ENCODE measurements at regions not wholly inside any gene's neighbourhood (a gene's known extent, or its start where the extent isn't known, plus 50 kb on each side); places are given as distances from the start of the nearest gene placed in this dataset.

DNA sequence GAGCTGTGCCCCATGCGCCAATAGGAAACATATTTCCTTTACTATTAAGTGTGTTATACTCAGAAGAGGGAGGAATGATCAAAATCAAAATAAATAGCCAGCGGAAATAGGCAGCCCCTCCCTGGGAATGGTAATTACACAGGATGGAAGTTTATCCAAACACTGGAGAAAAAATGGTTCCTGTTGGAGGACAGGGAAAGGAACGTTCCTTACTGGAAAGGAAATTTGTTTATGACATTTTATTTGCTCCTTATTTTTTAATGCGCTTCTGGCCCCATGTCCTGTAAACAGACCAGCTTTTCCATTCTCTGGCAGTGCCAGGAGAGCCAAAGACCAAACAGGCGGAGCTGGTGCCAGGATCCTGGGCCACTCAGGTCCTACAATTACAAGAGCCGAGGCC is 273.7 kb downstream of the SOX9 start:
- DNase-seq, result no peak

DNA sequence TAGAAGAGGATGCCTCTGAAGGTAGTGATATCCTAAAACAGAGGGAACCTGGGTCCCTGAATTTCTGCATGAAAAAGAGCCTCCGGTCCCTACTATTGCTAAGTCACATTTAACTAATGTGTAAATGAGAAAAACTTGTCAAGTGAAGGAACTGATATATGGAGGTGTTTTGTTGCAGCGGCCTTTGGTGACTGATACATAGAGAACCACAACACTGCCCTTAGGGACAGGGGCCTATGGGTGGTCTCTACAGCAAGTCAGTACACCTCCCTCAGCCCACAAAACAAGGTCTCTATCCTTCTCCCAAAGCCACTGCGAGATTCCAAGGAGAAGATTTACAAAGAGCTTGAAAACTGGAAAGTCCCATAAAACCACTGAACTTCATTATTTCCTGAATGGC is 275.3 kb downstream of the SOX9 start:
- DNase-seq, result no peak

DNA sequence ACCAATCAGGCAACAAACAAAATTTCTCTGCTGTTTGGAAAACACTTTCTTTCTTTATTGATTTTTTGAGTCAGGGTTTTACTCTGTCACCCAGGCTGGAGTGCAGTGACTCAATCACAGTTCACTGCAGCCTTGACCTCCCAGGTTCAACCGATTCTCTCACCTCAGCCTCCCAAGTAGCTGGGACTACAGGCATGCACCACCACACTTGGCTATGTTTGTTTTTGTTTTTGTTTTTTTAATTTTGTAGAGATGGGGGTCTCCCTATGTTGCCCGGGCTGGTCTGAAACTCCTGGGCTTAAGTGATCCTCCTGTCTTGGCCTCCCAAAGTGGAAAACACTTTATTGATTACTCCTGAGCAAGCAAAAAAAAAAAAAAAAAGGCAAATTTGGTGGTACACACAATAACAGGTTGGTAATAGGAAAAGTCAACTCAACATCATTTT is 276.4 kb downstream of the SOX9 start:
- DNase-seq, result no peak

DNA sequence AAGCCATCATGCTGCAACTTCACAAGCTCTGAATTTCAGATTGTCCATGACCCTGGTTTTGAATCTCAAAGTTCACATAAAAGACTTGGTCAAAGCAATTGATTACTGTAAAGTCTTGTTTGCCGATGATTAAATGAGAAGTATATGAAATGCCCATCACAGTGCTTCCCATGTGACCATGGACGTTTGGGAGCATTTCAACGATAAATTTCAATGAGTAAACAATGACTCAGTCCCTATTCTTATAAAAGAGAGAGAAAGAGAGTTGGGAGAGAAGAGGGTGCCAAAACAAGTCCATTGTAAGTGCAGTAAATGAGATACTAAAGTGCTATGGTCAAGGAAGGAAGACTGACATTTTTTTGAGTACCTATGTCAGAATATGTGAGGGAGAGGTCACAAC is 276.9 kb downstream of the SOX9 start:
- peak; percentile 49 for DNase-seq

DNA sequence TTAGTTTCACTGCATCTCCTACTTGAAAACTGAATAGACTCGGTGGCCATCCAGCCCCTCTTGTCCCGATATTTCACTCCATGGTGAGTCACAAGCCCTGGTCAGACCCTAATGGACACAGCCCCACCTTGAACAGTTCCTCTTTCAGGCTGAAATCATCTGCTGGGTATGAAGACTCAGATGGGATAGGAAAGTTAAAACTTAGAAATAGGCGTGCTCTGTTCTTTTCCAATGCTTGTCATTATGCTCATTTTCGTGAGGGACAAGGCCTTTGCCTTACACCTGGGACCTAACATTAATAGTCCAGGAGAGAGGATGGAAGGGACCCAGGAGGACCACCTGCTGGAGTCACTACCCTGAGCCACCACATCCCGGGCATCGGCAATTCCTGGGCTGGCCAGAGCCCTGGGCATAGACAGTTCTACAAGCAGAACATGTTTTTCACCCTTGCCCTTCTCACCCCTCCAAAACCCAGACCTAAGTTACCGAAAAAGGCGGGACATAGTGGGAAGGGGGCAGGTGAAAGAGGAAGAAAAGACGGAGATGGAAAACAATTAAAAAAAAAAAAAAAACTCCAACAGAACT is 278.3 kb downstream of the SOX9 start:
- no peak for DNase-seq

DNA sequence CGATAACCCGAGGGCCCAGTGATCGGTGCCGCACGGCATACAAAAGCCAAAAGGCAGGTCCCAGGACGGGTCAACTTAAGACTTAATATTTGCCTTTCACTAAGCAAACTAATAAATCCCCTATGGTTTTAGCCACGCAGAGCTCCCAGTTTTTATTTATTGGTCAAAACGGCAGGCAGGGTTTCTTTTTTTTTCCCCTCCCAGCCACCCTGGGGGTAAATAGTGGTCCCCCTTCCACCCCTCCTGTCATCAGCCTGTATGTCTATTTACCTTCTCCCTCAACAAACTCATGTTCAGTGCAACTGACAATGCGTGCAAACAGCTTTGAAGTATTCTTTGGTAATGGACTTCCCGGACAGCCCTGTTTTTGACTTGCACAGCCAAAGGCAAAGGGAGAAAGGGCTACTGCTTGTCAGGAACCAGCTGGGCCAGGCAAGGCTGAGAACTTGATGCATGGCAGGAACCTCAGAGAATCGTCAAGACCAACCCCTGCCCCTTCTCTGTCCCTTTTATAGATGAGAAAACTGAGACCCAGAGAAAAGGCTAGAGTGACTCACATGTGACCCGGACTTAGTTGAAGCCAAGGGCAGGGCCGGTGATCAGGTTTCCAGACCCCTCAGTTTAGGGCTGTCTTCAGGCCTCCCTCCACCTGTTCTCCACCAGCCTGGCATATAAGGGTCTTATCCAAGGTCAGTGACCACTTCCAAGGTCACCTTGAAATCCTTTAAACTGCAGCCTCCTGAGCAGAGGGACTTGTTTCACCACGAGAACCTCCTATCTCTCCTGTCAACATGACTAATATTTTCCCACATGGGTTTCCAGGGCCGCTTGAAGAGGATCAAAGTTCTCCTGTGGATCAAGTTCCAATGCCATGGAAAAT is 279.0 kb downstream of the SOX9 start:
- no peak for DNase-seq

DNA sequence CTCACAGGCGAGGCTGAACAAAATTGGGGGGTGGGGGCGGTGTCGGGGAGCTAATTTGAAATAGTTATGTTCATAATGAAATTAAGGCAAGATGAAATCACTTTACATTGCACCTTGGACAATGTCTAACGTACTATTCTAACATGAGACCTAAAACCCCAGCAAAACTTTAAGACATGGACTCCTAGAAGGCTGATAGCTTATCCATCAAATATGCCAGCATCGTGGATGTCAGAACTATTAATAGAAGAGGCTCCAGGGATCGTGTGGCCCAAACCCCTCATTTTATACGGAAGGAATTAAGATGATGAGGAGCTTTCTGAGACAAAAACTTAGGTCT is 279.6 kb downstream of the SOX9 start:
- no peak for DNase-seq

DNA sequence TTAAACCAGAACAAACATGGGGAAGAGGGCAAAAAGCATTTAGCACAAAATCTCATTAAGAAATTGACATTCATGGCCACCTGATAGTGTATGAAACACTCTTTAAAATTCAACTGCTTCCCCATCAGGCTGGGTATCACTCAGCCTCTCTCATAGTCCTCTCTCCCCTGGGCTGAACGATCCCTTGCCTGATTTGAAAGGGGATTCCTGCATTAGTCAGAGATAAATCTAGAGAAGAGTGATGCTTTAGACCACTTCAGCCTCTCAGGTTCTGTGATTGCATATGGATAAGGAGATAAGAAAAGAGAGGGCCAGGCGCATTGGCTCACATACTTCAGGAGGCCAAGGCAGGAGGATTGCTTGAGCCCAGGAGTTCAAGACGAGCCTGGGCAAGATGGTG is 280.0 kb downstream of the SOX9 start:
- DNase-seq, result no peak

DNA sequence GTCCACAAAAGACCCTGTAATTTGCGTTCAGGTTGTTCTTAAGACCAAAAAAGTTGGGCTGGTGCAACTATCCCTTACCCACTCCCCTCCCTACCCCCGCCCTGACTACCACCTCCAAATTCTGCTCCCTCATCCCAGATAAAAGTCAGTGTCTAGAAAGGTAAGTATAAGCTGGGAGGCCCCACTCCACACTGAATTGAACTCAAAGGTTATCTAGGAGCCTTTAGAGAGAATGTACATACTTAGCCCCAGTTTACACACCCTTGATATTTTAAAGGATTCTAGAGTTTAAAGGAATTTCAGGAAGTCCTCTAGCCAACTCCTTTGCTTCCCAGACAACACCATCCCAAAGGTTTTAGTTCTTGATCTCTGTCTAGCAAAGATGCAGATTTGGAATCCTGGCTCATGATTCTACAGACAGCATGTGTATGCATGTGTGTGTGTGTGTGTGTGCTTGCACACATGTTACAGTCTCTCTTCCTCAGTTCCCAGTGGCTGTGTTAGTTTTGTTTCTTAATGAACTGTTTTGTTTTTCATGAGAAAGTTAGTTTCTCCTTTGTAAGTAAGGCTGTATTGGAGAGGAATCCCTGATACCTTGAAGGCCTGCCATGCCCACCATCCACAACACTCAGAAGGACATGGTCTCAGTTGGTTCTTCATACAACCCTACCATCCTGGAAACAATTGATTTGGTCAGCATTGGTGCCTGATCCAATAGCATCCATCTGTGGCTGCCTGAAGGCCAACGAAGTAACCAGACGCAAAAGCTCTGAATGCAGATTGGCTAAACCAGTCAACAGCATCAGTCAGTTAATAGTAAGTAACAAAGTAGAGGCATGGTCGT is 281.3 kb downstream of the SOX9 start:
- no peak for DNase-seq

DNA sequence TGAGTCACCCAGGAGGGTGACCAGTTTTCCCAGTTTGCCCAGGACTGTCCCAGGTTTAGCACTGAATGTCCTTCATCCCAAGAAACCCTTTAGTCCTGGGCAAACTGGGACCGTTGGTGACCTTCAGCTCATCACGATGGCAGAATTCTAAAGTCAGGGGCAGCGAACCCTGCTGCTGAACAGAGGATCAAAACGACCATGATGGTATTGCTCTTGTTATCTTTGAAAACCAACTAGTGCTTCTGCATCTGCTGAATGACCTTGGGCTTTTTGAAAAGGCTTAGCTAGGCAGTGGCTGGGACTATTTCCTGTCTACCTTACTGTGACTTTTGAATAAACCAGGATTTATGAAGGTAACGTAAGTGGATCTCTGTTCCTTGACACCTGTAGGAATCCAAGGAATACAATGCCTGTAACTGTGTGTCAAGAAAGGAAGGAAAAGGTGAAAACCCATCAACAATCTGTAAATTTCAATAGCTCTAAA is 281.9 kb downstream of the SOX9 start:
- DNase-seq, result no peak

DNA sequence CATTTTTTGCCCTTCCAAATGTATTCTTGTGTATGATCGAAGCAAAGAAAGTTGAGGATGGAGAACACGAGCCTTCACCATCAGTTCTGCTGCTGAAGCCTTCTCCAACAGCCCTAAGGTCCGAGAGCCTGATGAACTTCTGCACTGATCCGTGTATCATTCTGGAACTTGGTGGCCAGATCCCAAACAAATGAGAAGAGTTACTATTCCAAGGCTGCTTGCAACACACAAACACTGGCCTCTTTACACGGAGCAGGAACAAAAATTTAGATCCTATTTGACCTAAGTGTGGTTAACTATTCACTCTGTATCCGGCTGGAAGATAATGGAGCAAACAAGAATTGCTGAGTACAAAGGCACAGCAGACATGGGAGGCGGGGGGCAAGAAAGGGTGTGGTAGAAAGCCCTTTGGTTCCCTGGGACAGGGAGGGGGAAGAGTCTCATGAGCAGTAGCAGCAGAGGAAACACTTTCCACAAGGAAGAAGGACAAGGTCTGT is 282.9 kb downstream of the SOX9 start:
- no peak for DNase-seq

DNA sequence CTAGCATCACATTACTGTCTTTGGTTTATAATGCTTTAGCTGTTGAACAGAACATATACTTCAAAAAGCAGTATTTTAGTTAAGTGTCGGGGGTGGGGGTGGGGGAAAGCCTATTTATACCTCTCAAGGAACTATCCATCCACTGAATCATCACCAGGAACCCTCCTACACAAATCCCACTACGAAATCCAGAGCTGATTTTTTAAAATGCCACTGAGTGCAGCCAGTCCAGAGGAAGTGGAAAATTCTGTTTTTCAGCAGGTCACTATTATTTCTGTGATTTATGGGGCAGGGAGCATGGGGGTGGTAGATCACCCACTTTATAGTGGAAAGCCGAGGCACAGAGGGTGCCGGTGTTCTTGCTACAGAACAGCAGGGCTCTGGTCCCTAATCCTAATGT is 284.1 kb downstream of the SOX9 start:
- peak; percentile 64 for DNase-seq

DNA sequence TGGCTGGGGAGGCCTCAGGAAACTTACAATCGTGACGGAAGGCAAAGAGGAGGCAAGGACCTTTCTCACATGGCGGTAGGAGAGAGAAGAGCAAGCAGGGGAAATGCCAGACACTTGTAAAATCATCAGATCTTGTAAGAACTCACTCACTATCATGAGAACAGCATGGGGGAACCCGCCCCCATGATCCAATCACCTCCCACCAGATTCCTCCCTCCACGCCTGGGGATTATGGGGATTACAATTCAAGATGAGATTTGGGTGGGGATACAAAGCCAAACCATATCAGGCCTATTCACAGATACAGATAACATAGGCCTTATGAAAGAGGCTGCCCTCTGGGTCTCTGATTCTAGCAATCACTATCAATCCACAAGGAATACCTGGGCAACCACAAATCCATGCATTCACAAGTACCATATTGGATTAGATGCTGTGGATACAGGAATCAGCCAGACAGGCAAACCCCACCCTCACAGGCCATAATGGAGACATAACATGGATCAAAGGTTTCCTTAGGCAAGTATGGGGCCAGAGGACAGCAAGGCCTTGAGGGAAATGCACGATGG is 284.9 kb downstream of the SOX9 start:
- no peak for DNase-seq

DNA sequence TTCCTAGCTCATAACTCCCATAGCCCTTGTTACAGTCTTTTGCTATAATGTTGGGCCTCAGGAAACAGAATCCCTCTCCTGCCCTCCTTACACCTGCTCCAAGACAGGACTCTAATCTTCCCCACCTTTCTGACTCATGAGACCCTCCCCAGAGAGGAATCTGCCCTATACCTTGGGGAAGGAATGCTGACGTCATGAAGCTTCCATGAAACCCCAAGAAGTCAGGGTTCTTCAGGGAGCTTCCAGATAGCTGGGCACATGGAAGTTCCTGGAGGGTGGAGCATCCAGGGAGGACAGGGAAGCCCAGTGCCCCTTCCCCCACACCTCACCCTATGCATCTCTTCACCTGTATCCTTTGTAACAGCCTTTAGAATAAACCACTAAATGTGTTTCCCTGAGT is 285.7 kb downstream of the SOX9 start:
- no peak for DNase-seq

DNA sequence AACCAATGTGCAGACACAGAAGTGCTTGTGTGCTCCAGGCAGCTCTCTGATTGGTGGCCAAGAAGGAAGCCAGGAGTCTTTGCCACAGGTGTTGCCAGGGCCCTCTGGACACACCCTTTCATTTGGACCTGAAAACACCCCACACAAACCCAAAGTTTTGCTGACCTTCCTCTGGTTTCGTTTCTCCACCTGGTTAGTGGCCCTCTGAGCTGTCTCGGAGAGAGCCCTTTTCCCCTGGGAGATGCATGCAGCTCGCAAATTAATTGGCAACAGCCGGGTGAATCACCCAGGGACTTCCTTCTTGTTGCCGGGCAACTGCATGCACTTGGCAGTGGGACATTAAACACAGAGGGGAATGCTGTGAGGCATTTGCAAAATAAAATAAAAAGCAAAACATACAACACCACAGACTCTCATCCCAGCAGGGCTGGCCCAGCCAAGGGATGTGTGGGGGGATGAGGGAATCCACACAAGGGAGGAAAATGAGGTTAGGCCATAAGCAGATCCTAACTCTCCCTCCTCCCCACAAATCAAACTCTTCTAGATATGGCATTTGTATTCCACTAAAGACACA is 286.6 kb downstream of the SOX9 start:
- peak; percentile 98 for DNase-seq

DNA sequence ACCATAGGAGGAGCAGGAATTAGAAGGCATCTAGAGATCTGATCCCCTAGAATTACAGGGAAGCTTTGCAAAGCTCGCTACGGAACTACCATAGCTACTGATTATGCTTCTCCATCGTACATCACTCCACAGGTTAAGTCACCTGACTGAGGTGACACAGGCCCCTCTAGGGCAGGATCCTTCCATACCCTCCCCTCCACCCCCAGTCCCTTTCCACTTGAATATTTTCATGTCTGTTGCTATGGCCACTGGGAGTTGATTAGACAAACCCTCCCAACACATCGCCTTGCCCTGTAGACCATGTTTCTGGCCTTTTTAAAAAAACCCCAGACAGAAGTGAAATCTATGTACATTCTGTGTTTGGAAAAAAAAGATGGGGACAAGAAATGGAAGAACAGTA is 287.1 kb downstream of the SOX9 start:
- no peak for DNase-seq

DNA sequence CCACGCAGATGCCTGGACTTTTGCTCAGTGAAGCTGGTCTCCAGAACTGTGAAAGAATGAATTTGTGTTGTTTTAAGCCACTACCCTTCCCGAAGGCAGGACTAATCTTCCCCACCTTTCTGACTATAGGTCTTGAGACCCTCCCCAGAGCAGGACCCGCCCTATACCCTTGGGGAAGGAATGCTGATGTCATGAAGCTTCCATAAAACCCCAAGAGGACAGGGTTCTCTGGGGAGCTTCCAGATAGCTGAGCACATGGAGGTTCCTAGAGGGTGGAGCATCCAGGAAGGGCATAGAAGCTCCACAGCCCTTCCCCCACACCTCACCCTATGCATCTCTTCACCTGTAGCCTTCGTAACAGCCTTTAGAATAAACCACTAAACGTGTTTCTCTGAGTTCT is 287.8 kb downstream of the SOX9 start:
- DNase-seq, result no peak

DNA sequence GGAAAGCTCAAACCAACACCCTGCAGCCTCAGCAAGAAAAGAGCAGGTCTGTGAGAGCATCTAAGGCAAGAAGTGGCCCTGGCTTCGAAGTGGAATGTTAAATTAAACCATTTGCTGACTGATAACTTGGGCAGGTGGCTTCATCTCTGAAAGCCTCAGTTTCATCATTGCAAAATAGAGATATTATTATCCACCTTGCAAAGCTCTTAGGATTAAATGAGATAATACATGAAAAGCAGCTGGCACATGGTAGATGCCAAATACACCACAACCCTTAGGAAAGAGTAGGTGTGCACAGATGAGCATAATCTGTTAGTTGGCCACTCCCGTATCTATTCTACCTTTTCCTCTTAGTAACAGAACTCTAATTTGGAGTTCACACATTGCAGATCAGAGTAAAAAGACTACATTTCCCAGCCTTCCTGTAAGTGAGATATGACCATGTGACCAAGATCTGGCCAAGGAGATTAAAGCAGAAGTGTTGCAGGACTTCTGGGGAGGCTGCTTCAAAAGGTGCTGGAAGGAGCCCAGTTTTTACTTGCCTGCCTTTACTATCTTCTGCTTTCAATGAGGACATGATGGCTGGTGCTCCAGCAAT is 288.7 kb downstream of the SOX9 start:
- no peak for DNase-seq

DNA sequence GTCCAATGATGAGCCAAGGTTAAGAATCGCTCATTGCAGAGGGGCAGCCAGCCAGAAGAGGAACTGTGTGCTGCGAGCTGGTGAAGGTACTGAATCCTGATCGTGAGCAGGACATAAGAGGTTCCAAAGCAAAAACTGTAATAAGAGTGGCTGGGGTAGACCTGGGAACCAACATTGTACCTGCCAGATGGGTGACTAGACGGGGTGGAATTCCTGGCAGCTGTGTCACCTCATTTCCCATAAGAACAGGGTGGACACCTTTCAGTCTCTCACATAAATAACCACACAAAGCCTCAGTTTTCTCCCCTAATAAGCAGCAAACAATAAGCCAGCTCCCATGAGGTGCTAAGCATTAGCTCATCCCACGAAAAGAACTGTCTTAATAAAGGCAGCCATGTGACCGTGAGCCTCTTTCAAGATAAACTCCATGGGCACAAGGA is 290.3 kb downstream of the SOX9 start:
- no peak for DNase-seq

DNA sequence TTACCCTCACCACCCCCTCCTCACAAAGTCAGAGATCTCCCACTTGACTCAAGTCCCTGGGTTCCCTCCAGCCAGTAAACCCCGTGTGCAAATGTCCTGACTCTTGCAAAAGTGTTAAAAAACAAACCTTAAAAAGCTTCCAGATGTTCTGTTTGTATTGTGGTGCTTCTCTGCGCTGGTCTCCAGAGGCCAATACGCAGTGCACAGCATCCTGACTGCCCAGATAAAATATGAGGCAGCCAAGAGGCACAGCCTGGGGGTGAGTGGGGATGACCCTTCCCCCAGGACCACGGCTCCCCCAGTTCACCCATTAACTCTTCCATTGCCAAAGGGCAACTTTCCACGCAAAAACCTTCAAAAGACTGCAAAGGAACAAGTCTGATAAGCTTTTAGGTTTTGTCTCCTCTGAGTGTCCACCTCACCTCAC is 291.8 kb downstream of the SOX9 start:
- DNase-seq, result no peak

DNA sequence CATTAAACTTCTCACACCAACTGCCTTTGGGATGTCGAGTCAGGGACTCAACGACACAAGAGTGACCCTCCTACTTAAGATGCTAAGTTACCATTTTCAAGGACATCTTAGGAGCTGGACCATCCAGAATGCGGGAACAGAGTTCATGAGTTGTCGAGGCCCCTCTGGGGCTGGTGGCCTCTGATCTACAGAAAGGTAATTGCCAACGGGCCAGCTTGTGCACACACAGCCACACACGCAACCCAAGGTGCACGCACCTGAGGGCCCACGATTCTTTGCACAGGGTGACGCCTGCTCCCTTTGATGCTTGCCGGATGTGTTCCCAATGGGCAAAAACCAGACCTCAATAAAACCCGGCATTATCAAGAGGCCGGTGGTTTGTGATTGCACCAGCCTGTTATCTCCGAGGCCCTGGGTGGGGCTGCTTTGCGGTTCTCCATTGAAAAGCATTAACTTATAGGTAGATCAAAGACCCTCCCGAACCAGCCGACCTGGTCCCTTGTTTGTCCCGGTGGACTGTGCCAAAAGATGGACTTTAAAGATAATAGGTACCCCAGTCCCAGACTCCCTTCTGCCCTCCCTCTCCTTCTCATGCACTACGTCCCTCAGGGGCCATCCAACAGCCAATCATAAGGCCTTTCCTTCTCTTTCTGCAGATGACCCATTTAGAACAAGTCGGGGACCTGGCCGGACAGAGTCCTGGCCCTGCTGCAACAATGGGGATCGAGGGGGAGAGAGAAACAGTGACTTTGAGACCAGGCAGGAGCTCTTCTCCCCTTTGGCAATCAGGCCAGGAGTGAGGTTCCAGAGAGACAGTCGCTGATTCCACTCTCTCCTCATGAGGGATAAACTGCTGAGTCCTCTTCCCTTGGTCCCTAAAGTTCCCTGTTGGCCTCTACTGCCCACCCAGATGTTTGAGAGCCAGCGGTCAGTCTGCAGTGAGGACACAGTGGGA is 292.5 kb downstream of the SOX9 start:
- DNase-seq, result no peak

Data from EL (cell line).